Keratinocyte (primary cell): ENCODE measurements at regions not wholly inside any gene's neighbourhood (a gene's known extent, or its start where the extent isn't known, plus 50 kb on each side); places are given as distances from the start of the nearest gene placed in this dataset.
"Not testable (repeated sequence)": the region's sequence is repeated elsewhere in the genome, so short reads cannot be mapped to it uniquely, and the experiment has no call there.

ENCODE experiments used
- DNase-seq: peaks from one replicate; pipeline ENCODE4 v3.0.0-alpha.2; 2011; ENCODE audit warnings: low read depth, missing footprints, low spot score
- FAIRE-seq: peaks from 2 replicates; lab custom pipeline; 2011; peaks lifted over from hg19 to GRCh38; lab: Jason Lieb, UNC
- H2AFZ ChIP-seq: 2 replicates; pipeline ENCODE4 v1.6.0; 2012; ENCODE audit warnings: low read length, control low read depth, inconsistent platforms; ENCODE audit not compliant: control insufficient read depth
- H3K27ac ChIP-seq: 2 replicates; pipeline ENCODE4 v1.5.1; 2011; ENCODE audit warnings: low read length; ENCODE audit not compliant: control insufficient read depth, insufficient read depth
- H3K27me3 ChIP-seq: 3 replicates; pipeline ENCODE4 v1.6.0; 2011; ENCODE audit warnings: low read length; ENCODE audit not compliant: control insufficient read depth, insufficient read depth; ENCODE audit errors: extremely low read depth
- H3K36me3 ChIP-seq, 2 experiments: 2 replicates in 1 of 2; 3 replicates in 1 of 2; pipeline ENCODE4 v1.5.1; 2011; ENCODE audit warnings: low read length in 2 of 2, mild to moderate bottlenecking in 1 of 2; ENCODE audit not compliant: control insufficient read depth in 2 of 2, insufficient read depth in 2 of 2; ENCODE audit errors: extremely low read depth in 1 of 2
- H3K4me1 ChIP-seq: 3 replicates; pipeline ENCODE4 v1.5.1; 2011; ENCODE audit warnings: low read length; ENCODE audit not compliant: control insufficient read depth, insufficient read depth; ENCODE audit errors: extremely low read depth
- H3K4me2 ChIP-seq: 3 replicates; pipeline ENCODE4 v1.6.0; 2011; ENCODE audit warnings: low read depth, low read length; ENCODE audit not compliant: control insufficient read depth, insufficient read depth; ENCODE audit errors: extremely low read depth
- H3K4me3 ChIP-seq, 3 experiments: fragments of 200-600 bp in 1 of 3; sonication (generic) in 1 of 3; 2 replicates in 2 of 3; 3 replicates in 1 of 3; pipeline ENCODE4 v1.5.1; 2011 to 2016; ENCODE audit warnings: low read length in 3 of 3, mild to moderate bottlenecking in 3 of 3, control low read depth in 2 of 3, inconsistent platforms in 1 of 3, low read depth in 1 of 3, mixed read lengths in 1 of 3, mixed run types in 1 of 3, moderate library complexity in 1 of 3; ENCODE audit not compliant: control insufficient read depth in 2 of 3, insufficient read depth in 2 of 3; ENCODE audit errors: extremely low read depth in 1 of 3
- H3K79me2 ChIP-seq: 2 replicates; pipeline ENCODE4 v1.6.0; 2012; ENCODE audit warnings: low read length; ENCODE audit not compliant: control insufficient read depth, insufficient read depth
- H3K9ac ChIP-seq: 3 replicates; pipeline ENCODE4 v1.6.0; 2011; ENCODE audit warnings: low read length; ENCODE audit not compliant: control insufficient read depth, insufficient read depth; ENCODE audit errors: extremely low read depth
- H3K9me1 ChIP-seq: 3 replicates; pipeline ENCODE4 v1.6.0; 2011; ENCODE audit warnings: low read length; ENCODE audit not compliant: control insufficient read depth, insufficient read depth; ENCODE audit errors: extremely low read depth
- H3K9me3 ChIP-seq: 2 replicates; pipeline ENCODE4 v1.5.1; 2012; ENCODE audit warnings: low read depth, low read length; ENCODE audit not compliant: control insufficient read depth
- H4K20me1 ChIP-seq: 3 replicates; pipeline ENCODE4 v1.6.0; 2011; ENCODE audit warnings: low read length; ENCODE audit not compliant: control insufficient read depth, insufficient read depth; ENCODE audit errors: extremely low read depth
- CTCF ChIP-seq, 3 experiments: IDR thresholded peaks in 1 of 3; conservative IDR thresholded peaks in 1 of 3; optimal IDR thresholded peaks in 1 of 3; 2 replicates in 2 of 3; 3 replicates in 1 of 3; pipeline versions ENCODE3 to v1.5.1; 2011; ENCODE audit warnings: low read length in 3 of 3, mild to moderate bottlenecking in 3 of 3, moderate library complexity in 2 of 3, control low read depth in 1 of 3, inconsistent platforms in 1 of 3; ENCODE audit not compliant: insufficient read depth in 2 of 3; ENCODE audit errors: extremely low read depth in 1 of 3
- EZH2 ChIP-seq: IDR thresholded peaks from one replicate; pipeline ENCODE4 v1.6.1; 2012; ENCODE audit warnings: inconsistent platforms, mild to moderate bottlenecking, low read length, moderate library complexity
- dilution Hi-C: fragments of 300-500 bp; cut with MboI; formaldehyde crosslinking; loops from one replicate; pipeline ENCODE4 v1.7.0; 2020; ENCODE audit warnings: low sequenced_read_pairs; ENCODE audit not compliant: extremely low pct_ligation_motif_present

- H3K79me2 ChIP-seq, H3K4me2 ChIP-seq, H2AFZ ChIP-seq, H4K20me1 ChIP-seq, H3K4me1 ChIP-seq, dilution Hi-C loops, H3K36me3 ChIP-seq, H3K27ac ChIP-seq, FAIRE-seq, DNase-seq, H3K27me3 ChIP-seq, H3K9ac ChIP-seq, H3K4me3 ChIP-seq, H3K9me1 ChIP-seq: not testable (repeated sequence)
- peaks cover 49% of the 10 kb centered on the region for H3K9me3 ChIP-seq
These were observed 259.9 kb downstream of the GOLGA6L6 start for GRCh38 chr15:20281567-20282275.

GRCh38 chr15:20280933-20281463 is 260.6 kb downstream of the GOLGA6L6 start:
- Histone ChIP-seq H3K4me3 (no peak overlapping the region), H3K27ac (no peak overlapping the region), H3K4me1 (no peaks in the 10 kb centered on the region), H3K4me2 (no peak overlapping the region), H3K36me3 (no peaks in the 10 kb centered on the region), H3K9me3 (peaks cover 54% of the 10 kb centered on the region), H3K9me1 (no peaks in the 10 kb centered on the region), H3K27me3 (no peaks in the 10 kb centered on the region), H3K79me2 (no peaks in the 10 kb centered on the region), H4K20me1 (no peaks in the 10 kb centered on the region), H2AFZ (no peak overlapping the region), H3K9ac (no peak overlapping the region)
- dilution Hi-C loops = no loop called here
- TF ChIP-seq CTCF (optimal IDR thresholded peaks at IDR 0.05 in 1 of 3, IDR thresholded peaks at IDR 0.05 in 1 of 3, conservative IDR thresholded peaks at IDR 0.05 in 1 of 3; ENCODE audit: extremely low read depth in 1 of 3, insufficient read depth in 2 of 3, low read length in 3 of 3) = no peak
- TF ChIP-seq EZH2 = no peak
- no peak for FAIRE-seq
- no peak for DNase-seq

- H3K4me2 ChIP-seq, dilution Hi-C loops, H3K4me1 ChIP-seq, H3K9me1 ChIP-seq, H3K27ac ChIP-seq, H3K9ac ChIP-seq, H3K27me3 ChIP-seq, H4K20me1 ChIP-seq, H3K79me2 ChIP-seq, FAIRE-seq, DNase-seq, H2AFZ ChIP-seq, H3K4me3 ChIP-seq, H3K36me3 ChIP-seq: not testable (repeated sequence)
- peaks cover 49% of the 10 kb centered on the region for H3K9me3 ChIP-seq
These were observed 261.3 kb downstream of the GOLGA6L6 start for GRCh38 chr15:20280141-20280932.

GRCh38 chr15:20279056-20279455 is 262.5 kb downstream of the GOLGA6L6 start:
- H3K27ac ChIP-seq, DNase-seq, H3K4me1 ChIP-seq, H3K4me2 ChIP-seq, H4K20me1 ChIP-seq, H3K79me2 ChIP-seq, H3K9me1 ChIP-seq, FAIRE-seq, H3K9ac ChIP-seq, H3K36me3 ChIP-seq, dilution Hi-C loops, H3K4me3 ChIP-seq, H3K27me3 ChIP-seq, H2AFZ ChIP-seq: not testable (repeated sequence)
- H3K9me3 ChIP-seq = peaks cover 52% of the 10 kb centered on the region
